ENCODE measurements at regions not wholly inside any gene's neighbourhood (a gene's known extent, or its start where the extent isn't known, plus 50 kb on each side); places are given as distances from the start of the nearest gene placed in this dataset.
"Not testable (repeated sequence)": the region's sequence is repeated elsewhere in the genome, so short reads cannot be mapped to it uniquely, and the experiment has no call there.

- no peak for DNase-seq
Observed at GRCh38 chr11:92545906-92546471, 321.4 kb downstream of the FAT3 start.

DNA sequence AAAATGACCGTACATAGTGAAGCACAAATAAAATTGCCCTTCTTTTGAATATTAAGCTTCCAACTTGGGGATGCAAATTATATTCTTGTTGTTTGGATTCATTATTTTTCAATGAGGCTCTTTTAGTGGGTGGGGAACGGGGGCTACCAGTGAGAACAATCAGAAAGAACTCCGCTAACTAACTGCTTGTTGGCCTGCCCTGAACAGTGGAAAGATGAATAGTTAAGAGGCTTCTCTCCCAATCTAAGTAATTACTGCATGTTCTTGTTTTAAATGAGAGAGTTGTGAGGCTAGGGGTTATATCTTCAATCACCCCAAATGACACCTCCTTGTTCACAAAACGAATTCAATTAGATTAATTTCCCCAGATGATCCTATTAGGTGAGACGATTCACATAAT, 322.0 kb downstream of the FAT3 start:
- no peak for DNase-seq

DNA sequence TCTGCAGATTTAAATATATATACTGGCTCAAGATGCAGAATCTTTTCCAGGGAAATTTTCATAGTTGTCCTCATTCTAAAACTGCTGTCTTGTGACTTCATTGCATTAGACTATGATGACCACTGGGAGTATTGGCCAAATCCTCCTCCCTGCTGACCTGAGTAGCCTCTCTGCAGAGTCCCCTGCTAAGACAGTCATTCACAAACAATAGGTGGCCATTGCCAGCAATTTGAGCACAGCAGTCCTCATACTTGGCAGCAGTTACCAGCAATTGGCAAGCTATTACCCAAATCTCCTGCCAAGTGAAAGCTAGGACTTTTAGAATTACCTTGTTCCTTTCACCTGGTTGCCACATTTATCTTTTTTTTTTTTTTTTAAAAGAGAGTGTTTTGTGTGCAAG, 325.8 kb downstream of the FAT3 start:
- no peak for DNase-seq

- DNase-seq: no peak
Observed at GRCh38 chr11:92550871-92551270, 326.3 kb downstream of the FAT3 start.

DNA sequence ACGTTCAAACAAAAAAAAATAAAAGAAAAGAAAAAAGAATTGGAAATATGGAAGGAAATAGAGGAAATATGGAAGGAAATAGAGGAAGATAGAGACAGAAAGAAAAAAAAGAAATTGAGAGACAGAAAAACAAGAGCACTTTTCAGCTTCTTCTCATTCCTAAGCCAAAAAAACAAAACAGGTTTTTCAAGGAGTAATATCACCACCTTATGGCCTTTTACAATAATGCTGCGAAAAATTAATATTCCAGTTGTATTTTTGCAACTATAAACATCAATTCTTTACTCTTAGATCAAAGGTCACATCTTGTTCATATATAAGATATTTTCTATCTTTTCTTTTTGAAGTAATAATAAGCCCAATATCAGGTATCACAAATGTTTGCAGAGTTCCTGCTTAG, 328.3 kb downstream of the FAT3 start:
- DNase-seq: no peak

DNA sequence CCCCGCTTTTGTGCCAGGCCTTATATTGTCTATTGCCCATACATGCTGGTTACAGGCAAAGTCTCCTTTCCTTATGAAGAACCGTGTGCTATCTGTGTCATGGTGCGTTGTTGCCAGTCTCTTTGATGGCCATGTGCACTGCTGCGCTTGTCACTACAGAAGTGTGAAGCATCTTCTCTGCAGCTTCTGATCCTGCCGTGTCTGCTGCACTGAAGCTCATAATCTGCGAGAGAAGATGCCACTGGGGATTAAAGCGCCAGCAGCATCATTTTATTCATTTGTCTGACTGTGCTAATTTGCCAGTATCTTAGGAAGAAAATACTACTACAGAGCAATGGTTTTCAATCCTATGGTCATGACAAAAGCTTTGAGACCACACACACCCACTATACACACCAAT, 330.1 kb downstream of the FAT3 start:
- no peak for DNase-seq

- DNase-seq: no peak
Observed at GRCh38 chr11:92556431-92556830, 331.8 kb downstream of the FAT3 start.

- no peak for DNase-seq
Observed at GRCh38 chr11:92557879-92558278, 333.3 kb downstream of the FAT3 start.

DNA sequence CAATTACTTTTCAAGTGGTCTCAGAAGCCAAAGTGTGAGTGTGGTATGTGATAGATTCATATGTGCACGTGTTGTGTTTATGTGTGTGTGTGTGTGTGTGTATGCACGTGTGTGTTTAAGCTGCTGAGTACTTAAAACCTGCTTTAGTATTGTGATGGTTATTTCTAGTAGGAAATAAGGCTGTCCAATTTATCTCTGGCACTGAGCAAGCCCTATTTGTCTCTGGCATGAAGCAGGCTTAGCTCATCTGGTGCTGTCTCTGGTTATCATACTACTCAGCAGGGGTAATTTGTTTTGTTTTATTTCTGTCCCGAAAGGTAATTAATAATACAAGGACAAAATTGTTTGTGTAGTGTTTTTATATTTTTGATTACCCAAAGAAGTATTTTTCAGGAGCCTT, 333.7 kb downstream of the FAT3 start:
- no peak for DNase-seq

- no peak for DNase-seq
Observed at GRCh38 chr11:92569726-92570125, 345.1 kb downstream of the FAT3 start.

- no peak for DNase-seq
Observed at GRCh38 chr11:92572559-92572958, 347.9 kb downstream of the FAT3 start.

DNA sequence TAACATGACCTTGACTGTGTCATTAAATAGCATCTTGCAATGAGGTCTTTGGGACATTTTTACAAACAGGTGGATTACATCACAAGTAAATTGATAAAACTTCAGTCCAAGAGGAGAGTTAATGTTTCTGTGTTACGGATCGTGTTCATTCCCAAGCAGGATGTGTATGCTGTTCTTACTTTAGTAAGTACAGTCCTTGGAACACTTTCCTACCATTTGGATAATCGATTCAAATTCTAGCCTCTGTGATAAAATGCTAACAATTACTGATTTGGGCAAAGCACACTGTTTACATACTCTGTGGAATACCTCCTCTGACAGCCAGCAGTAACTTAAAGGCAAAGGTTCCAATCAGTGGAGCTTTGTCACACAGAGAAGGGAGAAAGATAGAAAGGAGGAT, 351.7 kb downstream of the FAT3 start:
- DNase-seq: no peak

DNA sequence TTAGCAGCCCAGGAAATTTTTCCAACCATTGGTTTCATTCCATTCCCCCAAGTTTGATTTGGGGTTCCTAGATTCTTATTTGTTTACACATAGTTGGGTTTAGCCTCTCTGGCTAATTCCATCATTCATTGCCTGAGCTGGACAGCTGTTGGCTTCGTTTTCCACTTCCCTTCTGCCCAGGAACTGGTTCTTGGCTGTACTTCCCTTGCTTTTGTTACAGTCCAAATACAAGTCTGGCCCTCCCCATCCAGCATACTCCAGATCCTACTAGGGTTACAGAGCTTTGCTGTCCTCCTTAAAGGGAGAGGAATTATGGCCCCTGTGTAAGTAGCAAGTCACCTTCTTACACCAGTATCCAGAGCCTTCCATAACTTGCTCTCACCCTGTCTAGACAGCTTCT, 356.3 kb downstream of the FAT3 start:
- no peak for DNase-seq

- no peak for DNase-seq
Observed at GRCh38 chr11:92588393-92588792, 363.8 kb downstream of the FAT3 start.

DNA sequence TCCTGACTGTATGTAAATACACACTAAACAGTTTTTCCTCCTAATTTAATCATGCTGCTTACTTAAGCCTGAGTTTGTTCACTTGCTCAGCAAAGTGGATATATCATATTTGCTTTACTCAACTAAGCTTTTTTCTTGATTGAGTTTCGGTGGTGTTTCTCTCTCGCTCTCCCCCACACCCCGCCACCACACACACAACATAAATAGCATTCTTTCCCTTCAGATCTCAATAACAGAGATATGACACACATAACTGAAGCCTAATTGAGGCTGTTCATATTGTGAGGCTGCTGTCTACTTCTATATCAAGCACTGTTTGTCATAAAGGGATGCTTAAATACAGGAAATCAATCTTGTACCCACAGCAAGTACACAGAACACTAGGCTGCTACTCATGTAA, 364.9 kb downstream of the FAT3 start:
- no peak for DNase-seq

- no peak for DNase-seq
Observed at GRCh38 chr11:92591521-92591920, 366.9 kb downstream of the FAT3 start.

DNA sequence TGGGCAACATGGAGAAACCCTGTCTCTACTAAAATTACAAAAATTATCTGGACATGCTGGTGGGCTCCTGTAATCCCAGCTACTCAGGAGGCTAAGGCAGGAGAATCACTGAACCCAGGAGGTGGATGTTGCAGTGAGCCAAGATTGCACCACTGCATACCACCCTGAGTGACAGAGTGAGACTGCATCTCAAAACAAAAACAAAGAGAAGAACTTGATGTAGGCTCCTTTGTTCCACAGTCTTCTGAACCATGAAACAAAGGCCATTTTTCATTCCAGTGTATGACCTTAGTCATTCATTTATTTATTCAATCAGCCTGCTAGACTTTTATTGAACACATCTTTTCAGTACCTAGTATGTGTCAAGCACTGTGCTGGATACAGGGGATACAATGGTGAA, 369.6 kb downstream of the FAT3 start:
- DNase-seq: no peak

DNA sequence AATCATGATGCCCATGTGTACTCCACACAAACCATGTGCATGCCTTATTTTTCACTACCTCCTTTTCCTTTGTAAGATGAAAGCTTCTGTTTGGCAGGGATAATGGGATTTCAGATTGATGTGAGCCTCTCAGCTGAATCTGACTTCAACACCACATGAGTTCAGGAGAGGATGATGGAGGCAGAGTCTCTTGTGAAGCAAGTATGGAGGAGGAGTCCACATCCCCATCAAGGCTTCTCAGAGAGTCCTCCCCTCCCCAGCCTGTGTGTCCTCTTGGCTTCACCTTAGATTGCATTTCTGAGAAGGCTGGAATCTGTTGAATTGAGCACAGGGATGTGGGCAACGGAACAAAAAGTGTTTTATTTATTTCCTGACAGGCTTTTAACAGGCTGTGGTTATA, 370.4 kb downstream of the FAT3 start:
- DNase-seq: no peak

GRCh38 chr11:92596596-92597317, 372.1 kb downstream of the FAT3 start:
- no peak for DNase-seq

- no peak for DNase-seq
Observed at GRCh38 chr11:92601048-92601447, 368.4 kb upstream of the MTNR1B start.

DNA sequence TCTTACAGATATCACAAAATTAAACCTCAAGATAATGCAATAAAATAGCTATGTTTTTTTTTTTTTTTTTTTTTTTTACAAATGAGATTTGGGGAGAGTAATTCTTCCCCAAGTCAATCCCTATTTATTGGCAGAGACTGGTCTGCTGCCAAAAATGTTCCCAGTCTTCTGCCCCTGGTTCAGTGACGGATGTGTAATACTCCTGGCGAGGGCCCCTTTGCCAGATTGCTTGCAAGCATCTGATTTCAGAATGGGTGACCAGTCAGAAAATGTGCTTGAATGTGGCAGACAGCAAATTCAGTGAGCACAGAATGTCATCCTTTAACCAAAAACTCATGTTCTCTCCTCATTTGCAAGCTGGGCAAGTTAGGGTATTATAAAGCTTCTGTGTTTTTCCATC, 363.8 kb upstream of the MTNR1B start:
- no peak for DNase-seq

GRCh38 chr11:92607969-92608722, 361.3 kb upstream of the MTNR1B start:
- DNase-seq: no peak

DNA sequence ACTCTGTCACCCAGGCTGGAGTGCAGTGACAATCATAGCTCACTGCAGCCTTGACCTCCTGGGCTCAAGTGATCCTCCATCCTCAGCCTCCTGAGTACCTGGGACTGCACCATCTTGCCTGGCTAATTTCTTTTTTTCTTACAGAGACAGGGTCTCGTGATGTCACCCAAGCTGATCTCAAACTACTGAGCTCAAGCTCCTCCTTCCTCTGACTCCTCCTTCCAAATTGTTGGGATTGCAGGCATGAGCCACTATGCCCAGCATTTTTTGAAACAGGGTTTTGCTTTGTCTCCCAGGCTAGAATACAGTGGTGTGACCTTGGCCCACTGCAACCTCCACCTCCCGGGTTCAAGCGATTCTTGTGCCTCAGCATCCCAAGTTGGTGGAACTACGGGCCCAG, 358.3 kb upstream of the MTNR1B start:
- no peak for DNase-seq

GRCh38 chr11:92618020-92618419, 351.4 kb upstream of the MTNR1B start:
- DNase-seq: not testable (repeated sequence)

Measured in occipital lobe (tissue), 1 donor.